K562 (cell line): ENCODE measurements at regions not wholly inside any gene's neighbourhood (a gene's known extent, or its start where the extent isn't known, plus 50 kb on each side); places are given as distances from the start of the nearest gene placed in this dataset.

Experiments
- CBX5 ChIP-seq: IDR thresholded peaks from 2 replicates; pipeline ENCODE4 v1.6.1; 2014; ENCODE audit warnings: low read depth, borderline replicate concordance
- DDX20 ChIP-seq: fragments of 450-650 bp; IDR thresholded peaks from 2 replicates; pipeline ENCODE4 v1.6.1; 2016; ENCODE audit warnings: missing genetic modification characterization, low read depth, mild to moderate bottlenecking, missing compliant biosample characterization, moderate library complexity
- E2F3 ChIP-seq: fragments of 250-450 bp; sonication (Bioruptor Pico); IDR thresholded peaks from 2 replicates; pipeline ENCODE4 v1.4.0; 2020; ENCODE audit warnings: mild to moderate bottlenecking
- LARP7 ChIP-seq: fragments of 450-650 bp; IDR thresholded peaks from 2 replicates; pipeline ENCODE4 v1.6.1; 2016
- MEIS2 ChIP-seq: fragments of 450-650 bp; IDR thresholded peaks from 2 replicates; pipeline ENCODE4 v1.6.1; 2014; ENCODE audit warnings: mild to moderate bottlenecking; ENCODE audit not compliant: partially characterized antibody
- NFIX ChIP-seq: fragments of 250-450 bp; sonication (Bioruptor Pico); IDR thresholded peaks from 2 replicates; pipeline ENCODE4 v1.4.0; 2020; ENCODE audit warnings: low read depth, mild to moderate bottlenecking, moderate library complexity
- NR2C2 ChIP-seq, 2 experiments: fragments of 200-800 bp in 1 of 2; sonication (Bioruptor generic) in 1 of 2; sonication (generic) in 1 of 2; formaldehyde crosslinking in 1 of 2; IDR thresholded peaks; 2 replicates each; pipeline versions ENCODE4 v1.6.1 to v1.8.0; 2016 to 2022; ENCODE audit warnings: mild to moderate bottlenecking in 1 of 2, missing compliant biosample characterization in 1 of 2, missing genetic modification characterization in 1 of 2, missing genetic modification reagents in 1 of 2
- SIN3A ChIP-seq, 2 experiments: fragments of 150-350 bp in 1 of 2; IDR thresholded peaks; 2 replicates each; pipeline ENCODE4 v1.6.1; 2011 to 2016; ENCODE audit warnings: borderline replicate concordance in 2 of 2, low read depth in 2 of 2, low read length in 2 of 2, mild to moderate bottlenecking in 2 of 2, moderate library complexity in 2 of 2; ENCODE audit not compliant: control insufficient read depth in 1 of 2
- ZNF785 ChIP-seq: fragments of 250-450 bp; sonication (Bioruptor Pico); IDR thresholded peaks from 2 replicates; pipeline ENCODE4 v1.4.0; 2020; ENCODE audit warnings: mild to moderate bottlenecking
- TF ChIP-seq, protein P1 (sequence below), 2 experiments: fragments of 200-800 bp in 1 of 2; sonication (Bioruptor generic) in 1 of 2; sonication (generic) in 1 of 2; formaldehyde crosslinking in 1 of 2; IDR thresholded peaks in 1 of 2; conservative IDR thresholded peaks in 1 of 2; 2 replicates each; pipeline versions ENCODE4 v1.5.0 to v1.6.1; 2016 to 2020; ENCODE audit warnings: missing compliant biosample characterization in 1 of 2, missing genetic modification characterization in 1 of 2, missing genetic modification reagents in 1 of 2
- TF ChIP-seq, protein P2 (sequence below): fragments of 250-450 bp; sonication (Bioruptor Pico); IDR thresholded peaks from 2 replicates; pipeline ENCODE4 v1.5.0; 2021; ENCODE audit warnings: mild to moderate bottlenecking, borderline replicate concordance
- TF ChIP-seq, protein P3 (sequence below): fragments of 450-650 bp; IDR thresholded peaks from 2 replicates; pipeline ENCODE4 v1.6.1; 2018; ENCODE audit not compliant: partially characterized antibody
- TF ChIP-seq, protein P4 (sequence below), 2 experiments: IDR thresholded peaks in 1 of 2; conservative IDR thresholded peaks in 1 of 2; 2 replicates each; pipeline ENCODE4 v1.6.1; 2016; ENCODE audit warnings: low read depth in 2 of 2, mild to moderate bottlenecking in 1 of 2, missing compliant biosample characterization in 1 of 2, missing genetic modification characterization in 1 of 2, moderate library complexity in 1 of 2

DNA sequence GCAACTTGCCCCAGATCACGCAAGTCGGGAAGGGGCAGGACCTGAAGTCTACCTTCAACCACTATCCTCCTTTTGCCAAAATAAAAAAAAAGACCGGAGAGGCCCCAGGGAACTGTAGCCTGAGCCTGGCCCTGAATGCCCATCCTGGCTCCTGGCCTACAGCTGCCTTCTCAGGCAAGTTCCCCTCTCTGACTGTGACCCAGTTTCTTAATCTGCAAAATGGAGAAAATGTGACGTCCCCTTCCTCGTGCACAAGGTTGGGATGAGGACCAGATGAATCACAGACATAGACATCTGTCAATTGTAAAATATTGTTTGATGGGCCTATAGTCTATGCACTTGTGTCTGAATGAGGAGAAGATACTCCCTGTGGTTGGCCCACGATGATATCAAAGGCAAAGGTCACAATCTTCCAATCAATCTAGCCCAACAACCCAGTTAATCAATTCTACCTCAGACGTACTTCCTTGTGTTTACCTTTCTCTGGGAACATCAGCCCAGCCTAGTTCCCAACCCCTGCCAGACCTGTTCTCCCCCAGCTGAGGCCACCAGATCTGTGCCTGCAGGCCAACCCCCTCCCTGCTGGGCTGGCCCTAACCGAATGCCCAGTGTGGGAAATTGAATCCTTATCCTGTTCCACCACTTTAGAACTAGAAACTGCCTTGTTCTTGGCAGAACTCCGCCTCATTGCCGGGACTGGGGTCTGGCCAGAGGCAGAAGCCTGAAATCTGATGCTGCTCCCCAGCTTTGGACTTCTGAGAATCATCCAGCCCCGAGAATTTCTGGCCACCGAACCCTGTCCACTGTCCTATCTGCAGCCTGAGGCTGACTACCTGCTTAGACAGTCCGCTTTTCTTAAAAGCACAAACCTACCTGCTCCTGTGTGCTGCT lies 101.8 kb upstream of the LIPC start (continued):
- TF ChIP-seq NR2C2 (CRISPR knock-in tag; IDR thresholded peaks at IDR 0.05) = no peak
- peak; percentile 29; the same call in 1 of the 2 replicates for TF ChIP-seq NR2C2 (tag; IDR thresholded peaks at IDR 0.05)
- TF ChIP-seq LARP7 = no peak
- TF ChIP-seq NFIX (CRISPR knock-in tag) = no peak
- no peak for TF ChIP-seq SIN3A (IDR thresholded peaks at IDR 0.05; ENCODE audit: borderline replicate concordance in 2 of 2, control insufficient read depth in 1 of 2, low read depth in 2 of 2, low read length in 2 of 2)
- TF ChIP-seq DDX20 = no peak
- 0 out of 2 replicates have a peak, but pooled peaks have one; percentile 15 for TF ChIP-seq E2F3 (CRISPR knock-in tag)
- TF ChIP-seq, protein P1, sequence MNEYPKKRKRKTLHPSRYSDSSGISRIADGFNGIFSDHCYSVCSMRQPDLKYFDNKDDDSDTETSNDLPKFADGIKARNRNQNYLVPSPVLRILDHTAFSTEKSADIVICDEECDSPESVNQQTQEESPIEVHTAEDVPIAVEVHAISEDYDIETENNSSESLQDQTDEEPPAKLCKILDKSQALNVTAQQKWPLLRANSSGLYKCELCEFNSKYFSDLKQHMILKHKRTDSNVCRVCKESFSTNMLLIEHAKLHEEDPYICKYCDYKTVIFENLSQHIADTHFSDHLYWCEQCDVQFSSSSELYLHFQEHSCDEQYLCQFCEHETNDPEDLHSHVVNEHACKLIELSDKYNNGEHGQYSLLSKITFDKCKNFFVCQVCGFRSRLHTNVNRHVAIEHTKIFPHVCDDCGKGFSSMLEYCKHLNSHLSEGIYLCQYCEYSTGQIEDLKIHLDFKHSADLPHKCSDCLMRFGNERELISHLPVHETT (CRISPR knock-in tag; conservative IDR thresholded peaks at IDR 0.05 in 1 of 2, IDR thresholded peaks at IDR 0.05 in 1 of 2) = peak in 1 of 2 experiments; percentile 19; a peak in 1 of 4 replicates
- TF ChIP-seq MEIS2 = peak; percentile 39
- TF ChIP-seq, protein P2, sequence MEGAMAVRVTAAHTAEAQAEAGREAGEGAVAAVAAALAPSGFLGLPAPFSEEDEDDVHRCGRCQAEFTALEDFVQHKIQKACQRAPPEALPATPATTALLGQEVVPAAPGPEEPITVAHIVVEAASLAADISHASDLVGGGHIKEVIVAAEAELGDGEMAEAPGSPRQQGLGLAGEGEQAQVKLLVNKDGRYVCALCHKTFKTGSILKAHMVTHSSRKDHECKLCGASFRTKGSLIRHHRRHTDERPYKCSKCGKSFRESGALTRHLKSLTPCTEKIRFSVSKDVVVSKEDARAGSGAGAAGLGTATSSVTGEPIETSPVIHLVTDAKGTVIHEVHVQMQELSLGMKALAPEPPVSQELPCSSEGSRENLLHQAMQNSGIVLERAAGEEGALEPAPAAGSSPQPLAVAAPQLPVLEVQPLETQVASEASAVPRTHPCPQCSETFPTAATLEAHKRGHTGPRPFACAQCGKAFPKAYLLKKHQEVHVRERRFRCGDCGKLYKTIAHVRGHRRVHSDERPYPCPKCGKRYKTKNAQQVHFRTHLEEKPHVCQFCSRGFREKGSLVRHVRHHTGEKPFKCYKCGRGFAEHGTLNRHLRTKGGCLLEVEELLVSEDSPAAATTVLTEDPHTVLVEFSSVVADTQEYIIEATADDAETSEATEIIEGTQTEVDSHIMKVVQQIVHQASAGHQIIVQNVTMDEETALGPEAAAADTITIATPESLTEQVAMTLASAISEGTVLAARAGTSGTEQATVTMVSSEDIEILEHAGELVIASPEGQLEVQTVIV (CRISPR knock-in tag) = no peak
- TF ChIP-seq, protein P3, sequence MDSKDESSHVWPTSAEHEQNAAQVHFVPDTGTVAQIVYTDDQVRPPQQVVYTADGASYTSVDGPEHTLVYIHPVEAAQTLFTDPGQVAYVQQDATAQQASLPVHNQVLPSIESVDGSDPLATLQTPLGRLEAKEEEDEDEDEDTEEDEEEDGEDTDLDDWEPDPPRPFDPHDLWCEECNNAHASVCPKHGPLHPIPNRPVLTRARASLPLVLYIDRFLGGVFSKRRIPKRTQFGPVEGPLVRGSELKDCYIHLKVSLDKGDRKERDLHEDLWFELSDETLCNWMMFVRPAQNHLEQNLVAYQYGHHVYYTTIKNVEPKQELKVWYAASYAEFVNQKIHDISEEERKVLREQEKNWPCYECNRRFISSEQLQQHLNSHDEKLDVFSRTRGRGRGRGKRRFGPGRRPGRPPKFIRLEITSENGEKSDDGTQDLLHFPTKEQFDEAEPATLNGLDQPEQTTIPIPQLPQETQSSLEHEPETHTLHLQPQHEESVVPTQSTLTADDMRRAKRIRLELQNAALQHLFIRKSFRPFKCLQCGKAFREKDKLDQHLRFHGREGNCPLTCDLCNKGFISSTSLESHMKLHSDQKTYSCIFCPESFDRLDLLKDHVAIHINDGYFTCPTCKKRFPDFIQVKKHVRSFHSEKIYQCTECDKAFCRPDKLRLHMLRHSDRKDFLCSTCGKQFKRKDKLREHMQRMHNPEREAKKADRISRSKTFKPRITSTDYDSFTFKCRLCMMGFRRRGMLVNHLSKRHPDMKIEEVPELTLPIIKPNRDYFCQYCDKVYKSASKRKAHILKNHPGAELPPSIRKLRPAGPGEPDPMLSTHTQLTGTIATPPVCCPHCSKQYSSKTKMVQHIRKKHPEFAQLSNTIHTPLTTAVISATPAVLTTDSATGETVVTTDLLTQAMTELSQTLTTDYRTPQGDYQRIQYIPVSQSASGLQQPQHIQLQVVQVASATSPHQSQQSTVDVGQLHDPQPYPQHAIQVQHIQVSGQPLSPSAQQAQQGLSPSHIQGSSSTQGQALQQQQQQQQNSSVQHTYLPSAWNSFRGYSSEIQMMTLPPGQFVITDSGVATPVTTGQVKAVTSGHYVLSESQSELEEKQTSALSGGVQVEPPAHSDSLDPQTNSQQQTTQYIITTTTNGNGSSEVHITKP = no peak
- TF ChIP-seq, protein P4, sequence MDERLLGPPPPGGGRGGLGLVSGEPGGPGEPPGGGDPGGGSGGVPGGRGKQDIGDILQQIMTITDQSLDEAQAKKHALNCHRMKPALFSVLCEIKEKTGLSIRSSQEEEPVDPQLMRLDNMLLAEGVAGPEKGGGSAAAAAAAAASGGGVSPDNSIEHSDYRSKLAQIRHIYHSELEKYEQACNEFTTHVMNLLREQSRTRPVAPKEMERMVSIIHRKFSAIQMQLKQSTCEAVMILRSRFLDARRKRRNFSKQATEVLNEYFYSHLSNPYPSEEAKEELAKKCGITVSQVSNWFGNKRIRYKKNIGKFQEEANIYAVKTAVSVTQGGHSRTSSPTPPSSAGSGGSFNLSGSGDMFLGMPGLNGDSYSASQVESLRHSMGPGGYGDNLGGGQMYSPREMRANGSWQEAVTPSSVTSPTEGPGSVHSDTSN (CRISPR knock-in tag; IDR thresholded peaks at IDR 0.05; ENCODE audit: low read depth) = no peak
- TF ChIP-seq, protein P4 (tag; conservative IDR thresholded peaks at IDR 0.05; ENCODE audit: low read depth) = 0 out of 2 replicates have a peak, but pooled peaks have one; percentile 21
- no peak for TF ChIP-seq ZNF785 (CRISPR knock-in tag)
- no peak for TF ChIP-seq CBX5
- TF ChIP-seq, all 486 proteins: peak for 13
